ENCODE measurements at regions not wholly inside any gene's neighbourhood (a gene's known extent, or its start where the extent isn't known, plus 50 kb on each side); places are given as distances from the start of the nearest gene placed in this dataset.

- TF ChIP-seq CTCF (IDR thresholded peaks at IDR 0.05) (no peak), POLR2A (IDR thresholded peaks at IDR 0.05) (no peak)
Observed at GRCh38 chr5:14976486-14976885, 104.9 kb upstream of the ANKH start.

Data from esophagus squamous epithelium (tissue), 4 donors.